BJ (cell line): ENCODE measurements at regions not wholly inside any gene's neighbourhood (a gene's known extent, or its start where the extent isn't known, plus 50 kb on each side); places are given as distances from the start of the nearest gene placed in this dataset.

Experiments
- CTCF ChIA-PET: fragments of 350-600 bp; formaldehyde crosslinking; extraction: SDS; loops from one replicate; lab custom pipeline; 2021; ENCODE audit warnings: antibody characterized with exemption, inconsistent platforms; lab: Yijun Ruan, JAX
- POLR2A ChIA-PET: fragments of 300-600 bp; sonication (Branson Sonifier 250); formaldehyde crosslinking; extraction: SDS; loops from one replicate; lab custom pipeline; 2021; ENCODE audit warnings: antibody characterized with exemption; lab: Charles Lee
- DNase-seq: peaks from one replicate; pipeline ENCODE4 v3.0.0-alpha.2; 2011; ENCODE audit warnings: low read depth
- H3K27me3 ChIP-seq: 2 replicates; pipeline ENCODE4 v1.6.0; 2011; ENCODE audit warnings: low read length; ENCODE audit not compliant: control insufficient read depth, insufficient read depth
- H3K36me3 ChIP-seq: 2 replicates; pipeline ENCODE4 v1.5.1; 2011; ENCODE audit warnings: low read length; ENCODE audit not compliant: control insufficient read depth, insufficient read depth
- H3K4me3 ChIP-seq: 2 replicates; pipeline ENCODE4 v1.5.1; 2011; ENCODE audit warnings: low read depth, mild to moderate bottlenecking, control low read depth, low read length
- TF ChIP-seq, protein P1 (sequence below): IDR thresholded peaks from 2 replicates; pipeline ENCODE4 v1.5.1; 2011; ENCODE audit warnings: low read depth, mild to moderate bottlenecking, control low read depth, inconsistent platforms, low read length, moderate library complexity; ENCODE audit not compliant: insufficient read depth

DNA sequence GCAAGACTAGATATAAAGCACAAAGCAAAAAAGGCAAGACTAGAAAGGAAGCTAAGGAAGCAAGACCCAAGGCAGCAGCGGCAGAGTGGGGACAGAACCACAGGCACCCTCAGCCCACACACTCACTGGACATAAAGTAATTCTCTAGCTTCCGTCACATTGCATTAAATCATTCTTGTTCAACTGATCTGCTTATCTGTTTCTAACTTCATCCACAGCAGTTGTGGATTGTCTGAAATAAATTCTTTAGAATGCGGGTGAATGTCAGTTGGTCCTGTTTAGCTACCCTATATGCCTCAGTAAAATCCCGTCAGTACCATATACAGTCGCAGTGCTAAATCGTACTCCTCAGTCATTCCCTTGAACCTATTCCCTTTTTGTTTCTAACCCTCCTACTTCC lies 183.2 kb upstream of the SLC39A10 start:
- ChIA-PET CTCF (interaction anchor here (1.2 kb wide), 1 partner anchor 10 kb away, joined by 3 read pairs; no protein-coding TSS in a partner anchor), POLR2A (interaction anchor here (0.5 kb wide), 1 partner anchor 59 kb away, joined by 3 read pairs; no protein-coding TSS in a partner anchor)
- Histone ChIP-seq H3K36me3 (no peaks in the 10 kb centered on the region), H3K4me3 (no peak overlapping the region), H3K27me3 (no peaks in the 10 kb centered on the region)
- no peak for DNase-seq
- TF ChIP-seq, protein P1, sequence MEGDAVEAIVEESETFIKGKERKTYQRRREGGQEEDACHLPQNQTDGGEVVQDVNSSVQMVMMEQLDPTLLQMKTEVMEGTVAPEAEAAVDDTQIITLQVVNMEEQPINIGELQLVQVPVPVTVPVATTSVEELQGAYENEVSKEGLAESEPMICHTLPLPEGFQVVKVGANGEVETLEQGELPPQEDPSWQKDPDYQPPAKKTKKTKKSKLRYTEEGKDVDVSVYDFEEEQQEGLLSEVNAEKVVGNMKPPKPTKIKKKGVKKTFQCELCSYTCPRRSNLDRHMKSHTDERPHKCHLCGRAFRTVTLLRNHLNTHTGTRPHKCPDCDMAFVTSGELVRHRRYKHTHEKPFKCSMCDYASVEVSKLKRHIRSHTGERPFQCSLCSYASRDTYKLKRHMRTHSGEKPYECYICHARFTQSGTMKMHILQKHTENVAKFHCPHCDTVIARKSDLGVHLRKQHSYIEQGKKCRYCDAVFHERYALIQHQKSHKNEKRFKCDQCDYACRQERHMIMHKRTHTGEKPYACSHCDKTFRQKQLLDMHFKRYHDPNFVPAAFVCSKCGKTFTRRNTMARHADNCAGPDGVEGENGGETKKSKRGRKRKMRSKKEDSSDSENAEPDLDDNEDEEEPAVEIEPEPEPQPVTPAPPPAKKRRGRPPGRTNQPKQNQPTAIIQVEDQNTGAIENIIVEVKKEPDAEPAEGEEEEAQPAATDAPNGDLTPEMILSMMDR = no peak

DNA sequence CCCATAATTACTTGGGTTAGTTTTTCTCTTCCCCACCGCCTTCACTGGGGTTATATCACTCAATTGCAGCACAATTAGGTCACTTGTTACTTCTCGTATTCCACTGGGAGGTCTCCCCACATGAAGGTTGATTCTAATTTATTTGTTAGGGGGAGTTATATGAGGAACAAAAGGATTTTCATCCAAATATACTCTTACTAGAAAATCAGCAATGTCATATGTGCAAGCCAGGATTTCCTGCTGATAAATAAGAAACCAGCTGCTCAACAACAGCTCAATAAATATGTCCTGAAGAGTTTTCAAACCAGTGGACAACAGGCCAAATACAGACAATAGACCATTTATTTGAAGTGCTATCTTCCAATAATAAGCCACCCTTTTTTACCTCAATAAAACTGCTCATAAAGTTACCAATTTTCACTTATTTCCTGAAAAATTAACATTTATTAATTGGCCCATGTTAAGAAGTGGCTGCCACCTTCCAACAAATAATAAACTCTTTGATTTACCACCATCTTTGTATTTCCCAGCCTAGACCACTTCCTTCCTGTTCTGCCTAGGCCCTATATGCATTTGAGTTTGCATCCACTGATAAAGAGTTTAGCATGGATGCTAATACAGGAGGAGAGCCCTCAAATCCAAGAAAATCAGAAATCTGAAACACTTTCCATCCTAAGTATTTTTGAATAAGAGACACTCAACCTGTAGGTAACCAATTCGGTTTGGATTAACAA lies 184.4 kb upstream of the SLC39A10 start:
- H3K27me3 ChIP-seq = no peaks in the 10 kb centered on the region
- H3K4me3 ChIP-seq = no peak overlapping the region
- H3K36me3 ChIP-seq = no peaks in the 10 kb centered on the region
- ChIA-PET CTCF (no interaction called here), POLR2A (no interaction called here)
- TF ChIP-seq, protein P1 = no peak
- DNase-seq = no peak

DNA sequence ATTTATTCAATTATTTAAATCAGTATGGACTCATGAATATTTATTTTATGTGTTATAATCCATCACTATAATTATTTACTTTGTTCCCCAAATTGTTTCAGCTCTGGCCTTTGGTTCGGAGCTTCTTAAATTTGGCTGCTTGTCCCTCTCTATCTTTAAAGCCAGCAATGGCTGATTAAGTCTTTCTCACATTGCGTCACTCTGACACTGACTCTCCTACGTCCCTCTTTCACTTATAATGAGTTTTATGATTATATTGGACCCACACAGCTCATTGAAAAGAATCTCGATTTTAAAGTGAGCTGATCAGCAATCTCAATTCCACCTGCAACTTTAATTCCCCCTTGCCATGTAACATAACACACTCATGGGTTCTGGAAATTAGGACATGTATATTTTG lies 185.2 kb upstream of the SLC39A10 start:
- Histone ChIP-seq H3K36me3 (no peaks in the 10 kb centered on the region), H3K4me3 (no peak overlapping the region), H3K27me3 (no peaks in the 10 kb centered on the region)
- DNase-seq = no peak
- CTCF ChIA-PET = interaction anchor here (0.6 to 1.1 kb wide), 2 partner anchors 9 to 20 kb away, joined by 3 read pairs; no protein-coding TSS in a partner anchor
- TF ChIP-seq, protein P1 = no peak
- POLR2A ChIA-PET = no interaction called here

DNA sequence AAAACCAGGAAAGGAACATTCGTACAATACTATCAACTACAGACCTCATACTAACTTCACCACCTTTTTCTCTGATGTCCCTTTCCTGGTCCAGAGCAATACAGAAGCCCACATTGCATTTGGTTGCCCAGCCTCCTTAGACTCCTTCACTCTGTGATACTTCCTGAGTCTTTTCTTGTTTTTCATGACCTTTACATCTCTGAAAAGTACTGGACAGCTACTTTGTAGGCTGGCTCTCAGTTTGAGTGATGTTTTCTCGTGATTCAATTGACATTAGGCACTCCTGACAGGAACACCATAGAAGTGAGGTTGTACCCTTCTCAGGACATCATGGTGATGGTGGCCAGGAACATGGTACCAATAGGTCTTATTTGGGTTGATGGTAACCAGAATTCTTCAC lies 185.9 kb upstream of the SLC39A10 start:
- no peak overlapping the region for H3K4me3 ChIP-seq
- no peak for DNase-seq
- no peaks in the 10 kb centered on the region for H3K27me3 ChIP-seq
- TF ChIP-seq, protein P1 = no peak
- ChIA-PET CTCF (interaction anchor here (1.1 kb wide), 1 partner anchor 21 kb away, joined by 3 read pairs; no protein-coding TSS in a partner anchor), POLR2A (no interaction called here)
- no peaks in the 10 kb centered on the region for H3K36me3 ChIP-seq

DNA sequence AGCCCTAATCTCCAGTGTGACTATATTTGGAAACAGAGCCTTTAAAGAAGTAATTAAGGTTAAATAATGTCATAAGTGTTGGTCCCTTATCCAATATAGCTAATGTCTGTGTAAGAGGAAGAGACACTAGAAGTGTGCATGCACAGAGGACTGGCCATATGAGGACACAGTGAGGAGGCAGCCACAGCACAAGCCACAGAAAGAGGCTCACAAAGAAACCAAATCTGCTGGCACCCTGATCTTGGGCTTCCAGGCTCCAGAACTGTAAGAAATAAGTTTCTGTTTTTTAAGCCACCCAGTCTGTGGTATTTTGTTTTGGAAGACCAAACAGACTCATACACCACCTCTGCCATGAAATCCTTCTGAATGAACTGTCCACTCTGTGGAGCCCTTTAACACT lies 186.4 kb upstream of the SLC39A10 start:
- Histone ChIP-seq H3K27me3 (no peaks in the 10 kb centered on the region), H3K36me3 (no peaks in the 10 kb centered on the region), H3K4me3 (no peak overlapping the region)
- TF ChIP-seq, protein P1 = no peak
- DNase-seq = no peak
- POLR2A ChIA-PET = no interaction called here
- CTCF ChIA-PET = no interaction called here
